GM23338 (cell line): ENCODE measurements at regions not wholly inside any gene's neighbourhood (a gene's known extent, or its start where the extent isn't known, plus 50 kb on each side); places are given as distances from the start of the nearest gene placed in this dataset.
A peak's percentile ranks its signal among the peaks of the same experiment; 100 is the strongest.

Source experiments
- ATAC-seq: fragments of 200-7000 bp; cut with Tn5 transposase; 3 replicates; pipeline ENCODE4 v1.9.1; 2020
- DNase-seq: peaks from one replicate; pipeline ENCODE4 v3.0.0-alpha.2; 2015; ENCODE audit warnings: low spot score
- H2AFZ ChIP-seq: fragments of 200-600 bp; sonication (generic); 2 replicates; pipeline ENCODE4 v1.8.0; 2016; ENCODE audit warnings: antibody characterized with exemption, mild to moderate bottlenecking, moderate library complexity
- H3F3A ChIP-seq: fragments of 200-600 bp; sonication (generic); replicated peaks from 2 replicates; pipeline ENCODE4 v1.8.0; 2017; ENCODE audit warnings: antibody characterized with exemption, mixed run types, low read depth
- H3K27ac ChIP-seq: fragments of 200-600 bp; sonication (generic); 2 replicates; pipeline ENCODE4 v1.6.1; 2016; ENCODE audit warnings: low read depth
- H3K27me3 ChIP-seq: fragments of 200-600 bp; sonication (generic); 2 replicates; pipeline ENCODE4 v1.8.0; 2016; ENCODE audit warnings: mild to moderate bottlenecking, mixed run types, moderate library complexity; ENCODE audit not compliant: insufficient read depth
- H3K36me3 ChIP-seq: fragments of 200-600 bp; sonication (generic); 2 replicates; pipeline ENCODE4 v1.8.0; 2016; ENCODE audit warnings: mild to moderate bottlenecking; ENCODE audit not compliant: insufficient read depth
- H3K4me1 ChIP-seq: fragments of 200-600 bp; sonication (generic); 2 replicates; pipeline ENCODE4 v1.8.0; 2016; ENCODE audit warnings: mild to moderate bottlenecking, moderate library complexity; ENCODE audit not compliant: insufficient read depth
- H3K4me2 ChIP-seq: fragments of 200-600 bp; sonication (generic); 2 replicates; pipeline ENCODE4 v1.7.1; 2017; ENCODE audit warnings: mixed run types
- H3K4me3 ChIP-seq: fragments of 200-600 bp; sonication (generic); 2 replicates; pipeline ENCODE4 v1.6.1; 2016; ENCODE audit warnings: mixed run types
- H3K79me2 ChIP-seq: fragments of 200-600 bp; sonication (generic); replicated peaks from 2 replicates; pipeline ENCODE4 v1.8.0; 2017; ENCODE audit warnings: mild to moderate bottlenecking; ENCODE audit not compliant: insufficient read depth
- H3K9me2 ChIP-seq: fragments of 200-600 bp; sonication (generic); 2 replicates; pipeline ENCODE4 v1.8.0; 2017; ENCODE audit not compliant: insufficient read depth
- H4K20me1 ChIP-seq: fragments of 200-600 bp; sonication (generic); replicated peaks from 2 replicates; pipeline ENCODE4 v1.8.0; 2017; ENCODE audit warnings: mild to moderate bottlenecking; ENCODE audit not compliant: insufficient read depth
- H3K27ac Mint-ChIP-seq: 2 replicates; pipeline ENCODE4 v1.8.0; 2020; ENCODE audit warnings: inconsistent platforms, mild to moderate bottlenecking, moderate library complexity, mixed read lengths
- H3K27me3 Mint-ChIP-seq: 3 replicates; pipeline ENCODE4 v1.8.0; 2022; ENCODE audit warnings: low read depth, mild to moderate bottlenecking, moderate library complexity, mixed read lengths, inconsistent platforms; ENCODE audit not compliant: insufficient read depth, poor library complexity
- H3K36me3 Mint-ChIP-seq: 3 replicates; pipeline ENCODE4 v1.8.0; 2021; ENCODE audit warnings: low read depth, mild to moderate bottlenecking, inconsistent platforms, moderate library complexity, mixed read lengths
- H3K4me1 Mint-ChIP-seq: 3 replicates; pipeline ENCODE4 v1.8.0; 2020; ENCODE audit warnings: mild to moderate bottlenecking, inconsistent platforms, mixed read lengths
- H3K4me3 Mint-ChIP-seq: 3 replicates; pipeline ENCODE4 v1.8.0; 2021; ENCODE audit warnings: moderate library complexity, mild to moderate bottlenecking, inconsistent platforms, mixed read lengths
- H3K9me3 Mint-ChIP-seq: 3 replicates; pipeline ENCODE4 v1.8.0; 2020; ENCODE audit warnings: moderate library complexity, mild to moderate bottlenecking, inconsistent platforms, mixed read lengths
- REST ChIP-seq: IDR thresholded peaks from one replicate; pipeline ENCODE4 v1.6.1; 2018; ENCODE audit warnings: antibody characterized with exemption; ENCODE audit not compliant: unreplicated experiment

- H2AFZ ChIP-seq, result 0 out of 2 replicates have a peak overlapping the region, but pooled peaks have one; percentile 38
- H3K9me2 ChIP-seq, result 0 out of 2 replicates have a peak, but pooled peaks cover 8% of the 10 kb centered on the region
- H4K20me1 ChIP-seq, result no peaks in the 10 kb centered on the region
- Mint-ChIP-seq H3K4me3 (no peak overlapping the region), H3K36me3 (no peaks in the 10 kb centered on the region), H3K4me1 (0 out of 3 replicates have a peak, but pooled peaks cover 3% of the 10 kb centered on the region), H3K9me3 (no peaks in the 10 kb centered on the region), H3K27ac (no peak overlapping the region), H3K27me3 (peaks cover 9% of the 10 kb centered on the region)
- no peaks in the 10 kb centered on the region for H3F3A ChIP-seq
- no peaks in the 10 kb centered on the region for H3K36me3 ChIP-seq
- no peak overlapping the region for H3K4me2 ChIP-seq
- no peaks in the 10 kb centered on the region for H3K79me2 ChIP-seq
- H3K4me1 ChIP-seq, result no peaks in the 10 kb centered on the region
- no peaks in the 10 kb centered on the region for H3K27me3 ChIP-seq
- H3K27ac ChIP-seq, result no peak overlapping the region
- TF ChIP-seq REST, result no peak
- DNase-seq (no peak), ATAC-seq (no peak)
- H3K4me3 ChIP-seq, result no peak overlapping the region
Measured at GRCh38 chr11:45715418-45715817, 50.0 kb upstream of the CHST1 start.
